Upper lobe of left lung (tissue), 6 donors: ENCODE measurements at regions not wholly inside any gene's neighbourhood (a gene's known extent, or its start where the extent isn't known, plus 50 kb on each side); places are given as distances from the start of the nearest gene placed in this dataset.

ENCODE experiments used
- ATAC-seq, 2 donors: fragments of 200-7000 bp; cut with Tn5 transposase; one replicate each; pipeline ENCODE4 v1.9.1; 2022; ENCODE audit warnings: mild to moderate bottlenecking in 2 of 2, moderate library complexity in 2 of 2; ENCODE audit not compliant: low FRiP score in 2 of 2
- DNase-seq, 2 donors: peaks; one replicate each; pipeline ENCODE4 v3.0.0-alpha.2; 2019 to 2020
- H3K27ac ChIP-seq, 4 donors: fragments of 200-600 bp; sonication (generic); one replicate each; pipeline ENCODE4 v1.5.1; 2016 to 2019
- H3K27me3 ChIP-seq, 4 donors: fragments of 200-600 bp; sonication (generic); one replicate each; pipeline ENCODE4 v1.5.1; 2017 to 2019
- H3K36me3 ChIP-seq, 4 donors: fragments of 200-600 bp; sonication (generic); one replicate each; pipeline ENCODE4 v1.5.1; 2016 to 2019
- H3K4me1 ChIP-seq, 4 donors: fragments of 200-600 bp; sonication (generic); one replicate each; pipeline ENCODE4 v1.5.1; 2018 to 2019
- H3K4me3 ChIP-seq, 4 donors: fragments of 200-600 bp; sonication (generic); one replicate each; pipeline ENCODE4 v1.5.1; 2017 to 2019; ENCODE audit warnings: mild to moderate bottlenecking in 2 of 4, moderate library complexity in 1 of 4
- H3K9me3 ChIP-seq, 4 donors: fragments of 200-600 bp; sonication (generic); one replicate each; pipeline ENCODE4 v1.5.1; 2018 to 2019
- CTCF ChIP-seq, 6 experiments: fragments of 450-650 bp in 4 of 6; fragments of 200-600 bp in 2 of 6; sonication (generic) in 2 of 6; IDR thresholded peaks; one replicate each; pipeline ENCODE4 v1.5.1; 2016 to 2019; ENCODE audit warnings: antibody characterized with exemption in 6 of 6
- EP300 ChIP-seq, 4 donors: sonication (generic); formaldehyde crosslinking; IDR thresholded peaks; one replicate each; pipeline ENCODE4 v1.5.1; 2017; ENCODE audit warnings: antibody characterized with exemption in 4 of 4, control low read depth in 2 of 4
- POLR2A ChIP-seq, 4 donors: fragments of 450-650 bp; IDR thresholded peaks; one replicate each; pipeline ENCODE4 v1.5.1; 2016 to 2017; ENCODE audit warnings: antibody characterized with exemption in 4 of 4, mild to moderate bottlenecking in 2 of 4
- POLR2AphosphoS5 ChIP-seq, 2 donors: sonication (generic); formaldehyde crosslinking; IDR thresholded peaks; one replicate each; pipeline ENCODE4 v1.5.1; 2017; ENCODE audit warnings: antibody characterized with exemption in 2 of 2
- WGBS, 2 donors: methylation state at CpG; one replicate each; pipeline ENCODE4 v1.1.5; 2017 to 2018; 5-methylcytosine and 5-hydroxymethylcytosine counted together
- donor health status: DM: no; HTN: no; CAD: no; lungs with moderate emphysema.
- donor health status: DM: no; HTN: yes; CAD: no; lungs with severe emphysema.

- 66% methylated on average over 6 of the region's 6 CpGs for WGBS, 2 donors
- H3K27ac ChIP-seq, result no peak overlapping the region
- no peaks in the 10 kb centered on the region for H3K27me3 ChIP-seq
- no peak overlapping the region for H3K4me3 ChIP-seq
- DNase-seq (no peak), ATAC-seq (no peak)
- H3K4me1 ChIP-seq, result no peaks in the 10 kb centered on the region
- H3K9me3 ChIP-seq, result no peaks in the 10 kb centered on the region
- no peaks in the 10 kb centered on the region for H3K36me3 ChIP-seq
- TF ChIP-seq CTCF (IDR thresholded peaks at IDR 0.05), result no peak
- no peak for TF ChIP-seq POLR2AphosphoS5 (IDR thresholded peaks at IDR 0.05)
- TF ChIP-seq POLR2A (IDR thresholded peaks at IDR 0.05), result no peak
- no peak for TF ChIP-seq EP300 (IDR thresholded peaks at IDR 0.05)
Observed at GRCh38 chr1:208584167-208584755, 340.1 kb upstream of the PLXNA2 start.

GRCh38 chr1:208587110-208587509 is 342.9 kb upstream of the PLXNA2 start:
- ATAC-seq, result no peak
- 72 to 79% methylated on average over 2 of the region's 2 CpGs for WGBS, 2 donors

GRCh38 chr1:208593306-208594006 is 349.3 kb upstream of the PLXNA2 start:
- no peak for DNase-seq
- Histone ChIP-seq H3K27ac (no peak overlapping the region), H3K4me1 (no peaks in the 10 kb centered on the region), H3K36me3 (no peaks in the 10 kb centered on the region), H3K4me3 (no peak overlapping the region), H3K9me3 (no peaks in the 10 kb centered on the region), H3K27me3 (no peaks in the 10 kb centered on the region)
- no peak for TF ChIP-seq POLR2A (IDR thresholded peaks at IDR 0.05)
- TF ChIP-seq POLR2AphosphoS5 (IDR thresholded peaks at IDR 0.05), result no peak
- no peak for TF ChIP-seq EP300 (IDR thresholded peaks at IDR 0.05)
- no peak for TF ChIP-seq CTCF (IDR thresholded peaks at IDR 0.05)
- 70 to 73% methylated on average over 2 of the region's 2 CpGs for WGBS, 2 donors
- no peak for ATAC-seq

More at GRCh38 chr1:208587110-208587509, 342.9 kb upstream of the PLXNA2 start:
- Histone ChIP-seq H3K27me3 (no peaks in the 10 kb centered on the region), H3K36me3 (no peaks in the 10 kb centered on the region), H3K9me3 (no peaks in the 10 kb centered on the region), H3K27ac (no peak overlapping the region), H3K4me3 (no peak overlapping the region), H3K4me1 (no peaks in the 10 kb centered on the region)
- no peak for TF ChIP-seq EP300 (IDR thresholded peaks at IDR 0.05)
- TF ChIP-seq POLR2A (IDR thresholded peaks at IDR 0.05), result no peak
- TF ChIP-seq CTCF (IDR thresholded peaks at IDR 0.05), result no peak
- TF ChIP-seq POLR2AphosphoS5 (IDR thresholded peaks at IDR 0.05), result no peak
- no peak for DNase-seq

- Histone ChIP-seq H3K27me3 (no peaks in the 10 kb centered on the region), H3K4me3 (no peak overlapping the region), H3K9me3 (no peaks in the 10 kb centered on the region), H3K4me1 (no peaks in the 10 kb centered on the region), H3K36me3 (no peaks in the 10 kb centered on the region), H3K27ac (no peak overlapping the region)
- DNase-seq (no peak), ATAC-seq (no peak)
- TF ChIP-seq CTCF (IDR thresholded peaks at IDR 0.05), result no peak
- TF ChIP-seq POLR2A (IDR thresholded peaks at IDR 0.05), result no peak
- no peak for TF ChIP-seq EP300 (IDR thresholded peaks at IDR 0.05)
- no peak for TF ChIP-seq POLR2AphosphoS5 (IDR thresholded peaks at IDR 0.05)
- WGBS, 2 donors, result 76 to 83% methylated on average over 3 of the region's 3 CpGs
Observed at GRCh38 chr1:208595236-208595635, 351.1 kb upstream of the PLXNA2 start.

GRCh38 chr1:208595745-208596144 is 351.6 kb upstream of the PLXNA2 start:
- no peaks in the 10 kb centered on the region for H3K4me1 ChIP-seq
- no peak overlapping the region for H3K4me3 ChIP-seq
- H3K27ac ChIP-seq, result no peak overlapping the region
- TF ChIP-seq POLR2A (IDR thresholded peaks at IDR 0.05) (no peak), CTCF (IDR thresholded peaks at IDR 0.05) (no peak), POLR2AphosphoS5 (IDR thresholded peaks at IDR 0.05) (no peak), EP300 (IDR thresholded peaks at IDR 0.05) (no peak)
- no peaks in the 10 kb centered on the region for H3K27me3 ChIP-seq
- no peaks in the 10 kb centered on the region for H3K9me3 ChIP-seq
- DNase-seq (no peak), ATAC-seq (no peak)
- WGBS, 2 donors, result 67 to 71% methylated on average over 4 of the region's 4 CpGs
- H3K36me3 ChIP-seq, result no peaks in the 10 kb centered on the region
